ENCODE measurements at regions not wholly inside any gene's neighbourhood (a gene's known extent, or its start where the extent isn't known, plus 50 kb on each side); places are given as distances from the start of the nearest gene placed in this dataset.

GRCh38 chr12:41935911-41936310, 208.8 kb downstream of the GXYLT1 start:
- Mint-ChIP-seq H3K4me3 (no peak overlapping the region), H3K4me1 (ENCODE audit: low read depth) (peaks cover 5% of the 10 kb centered on the region), H3K27ac (no peak overlapping the region), H3K9me3 (no peaks in the 10 kb centered on the region), H3K36me3 (ENCODE audit: low read depth) (no peaks in the 10 kb centered on the region), H3K27me3 (ENCODE audit: low read depth) (peaks cover 28% of the 10 kb centered on the region)

- H3K27me3 Mint-ChIP-seq (ENCODE audit: low read depth), result peaks cover 34% of the 10 kb centered on the region
- no peaks in the 10 kb centered on the region for H3K36me3 Mint-ChIP-seq (ENCODE audit: low read depth)
- peaks cover 5% of the 10 kb centered on the region for H3K4me1 Mint-ChIP-seq (ENCODE audit: low read depth)
- H3K27ac Mint-ChIP-seq, result no peak overlapping the region
- H3K4me3 Mint-ChIP-seq, result peak overlapping the region; percentile 72
- H3K9me3 Mint-ChIP-seq, result no peaks in the 10 kb centered on the region
Observed at GRCh38 chr12:41932470-41932991, 212.1 kb downstream of the GXYLT1 start.

- Mint-ChIP-seq H3K27me3 (ENCODE audit: low read depth) (peaks cover 43% of the 10 kb centered on the region), H3K36me3 (ENCODE audit: low read depth) (no peaks in the 10 kb centered on the region), H3K4me1 (ENCODE audit: low read depth) (peaks cover 5% of the 10 kb centered on the region), H3K4me3 (no peak overlapping the region), H3K9me3 (no peaks in the 10 kb centered on the region), H3K27ac (no peak overlapping the region)
Observed at GRCh38 chr12:41930866-41931437, 213.7 kb downstream of the GXYLT1 start.

- no peaks in the 10 kb centered on the region for H3K4me1 Mint-ChIP-seq (ENCODE audit: low read depth)
- no peak overlapping the region for H3K27ac Mint-ChIP-seq
- peaks cover 18% of the 10 kb centered on the region for H3K27me3 Mint-ChIP-seq (ENCODE audit: low read depth)
- no peaks in the 10 kb centered on the region for H3K9me3 Mint-ChIP-seq
- H3K36me3 Mint-ChIP-seq (ENCODE audit: low read depth), result no peaks in the 10 kb centered on the region
- H3K4me3 Mint-ChIP-seq, result no peak overlapping the region
Observed at GRCh38 chr12:41924111-41924510, 220.6 kb downstream of the GXYLT1 start.

GRCh38 chr12:41923351-41923750, 221.3 kb downstream of the GXYLT1 start:
- Mint-ChIP-seq H3K9me3 (no peaks in the 10 kb centered on the region), H3K27ac (no peak overlapping the region)

GRCh38 chr12:41920355-41920754, 224.3 kb downstream of the GXYLT1 start:
- Mint-ChIP-seq H3K9me3 (no peaks in the 10 kb centered on the region), H3K4me3 (no peak overlapping the region), H3K36me3 (ENCODE audit: low read depth) (no peaks in the 10 kb centered on the region), H3K27me3 (ENCODE audit: low read depth) (peaks cover 13% of the 10 kb centered on the region), H3K4me1 (ENCODE audit: low read depth) (no peaks in the 10 kb centered on the region), H3K27ac (no peak overlapping the region)

More at GRCh38 chr12:41923351-41923750, 221.3 kb downstream of the GXYLT1 start:
- Mint-ChIP-seq H3K4me1 (ENCODE audit: low read depth) (no peaks in the 10 kb centered on the region), H3K36me3 (ENCODE audit: low read depth) (no peaks in the 10 kb centered on the region), H3K27me3 (ENCODE audit: low read depth) (peaks cover 20% of the 10 kb centered on the region), H3K4me3 (no peak overlapping the region)

GRCh38 chr12:41919526-41920261, 225.0 kb downstream of the GXYLT1 start:
- Mint-ChIP-seq H3K27ac (no peak overlapping the region), H3K9me3 (no peaks in the 10 kb centered on the region), H3K36me3 (ENCODE audit: low read depth) (no peaks in the 10 kb centered on the region), H3K4me3 (no peak overlapping the region), H3K4me1 (ENCODE audit: low read depth) (no peaks in the 10 kb centered on the region), H3K27me3 (ENCODE audit: low read depth) (peaks cover 13% of the 10 kb centered on the region)

GRCh38 chr12:41919048-41919447, 225.6 kb downstream of the GXYLT1 start:
- Mint-ChIP-seq H3K4me3 (no peak overlapping the region), H3K36me3 (ENCODE audit: low read depth) (no peaks in the 10 kb centered on the region), H3K9me3 (no peaks in the 10 kb centered on the region), H3K27me3 (ENCODE audit: low read depth) (peaks cover 13% of the 10 kb centered on the region), H3K4me1 (ENCODE audit: low read depth) (no peaks in the 10 kb centered on the region), H3K27ac (no peak overlapping the region)

GRCh38 chr12:41917938-41918341, 226.7 kb downstream of the GXYLT1 start:
- no peaks in the 10 kb centered on the region for H3K9me3 Mint-ChIP-seq

GRCh38 chr12:41917181-41917580, 227.5 kb downstream of the GXYLT1 start:
- Mint-ChIP-seq H3K36me3 (ENCODE audit: low read depth) (no peaks in the 10 kb centered on the region), H3K27ac (no peak overlapping the region), H3K4me3 (no peak overlapping the region), H3K4me1 (ENCODE audit: low read depth) (no peaks in the 10 kb centered on the region), H3K9me3 (no peaks in the 10 kb centered on the region), H3K27me3 (ENCODE audit: low read depth) (peaks cover 13% of the 10 kb centered on the region)

More at GRCh38 chr12:41917938-41918341, 226.7 kb downstream of the GXYLT1 start:
- no peak overlapping the region for H3K4me3 Mint-ChIP-seq
- no peaks in the 10 kb centered on the region for H3K36me3 Mint-ChIP-seq (ENCODE audit: low read depth)
- peaks cover 13% of the 10 kb centered on the region for H3K27me3 Mint-ChIP-seq (ENCODE audit: low read depth)
- no peaks in the 10 kb centered on the region for H3K4me1 Mint-ChIP-seq (ENCODE audit: low read depth)
- no peak overlapping the region for H3K27ac Mint-ChIP-seq

GRCh38 chr12:41910578-41911320, 233.9 kb downstream of the GXYLT1 start:
- Mint-ChIP-seq H3K27ac (no peak overlapping the region), H3K27me3 (ENCODE audit: low read depth) (no peaks in the 10 kb centered on the region), H3K4me3 (no peak overlapping the region), H3K4me1 (ENCODE audit: low read depth) (no peaks in the 10 kb centered on the region), H3K9me3 (no peaks in the 10 kb centered on the region), H3K36me3 (ENCODE audit: low read depth) (no peaks in the 10 kb centered on the region)

GRCh38 chr12:41908206-41908605, 236.5 kb downstream of the GXYLT1 start:
- no peaks in the 10 kb centered on the region for H3K9me3 Mint-ChIP-seq
- no peaks in the 10 kb centered on the region for H3K36me3 Mint-ChIP-seq (ENCODE audit: low read depth)
- H3K27me3 Mint-ChIP-seq (ENCODE audit: low read depth), result no peaks in the 10 kb centered on the region
- H3K4me3 Mint-ChIP-seq, result no peak overlapping the region
- no peak overlapping the region for H3K27ac Mint-ChIP-seq
- H3K4me1 Mint-ChIP-seq (ENCODE audit: low read depth), result no peaks in the 10 kb centered on the region

- H3K4me1 Mint-ChIP-seq (ENCODE audit: low read depth), result no peaks in the 10 kb centered on the region
- H3K4me3 Mint-ChIP-seq, result no peak overlapping the region
- H3K9me3 Mint-ChIP-seq, result no peaks in the 10 kb centered on the region
- no peaks in the 10 kb centered on the region for H3K27me3 Mint-ChIP-seq (ENCODE audit: low read depth)
- no peaks in the 10 kb centered on the region for H3K36me3 Mint-ChIP-seq (ENCODE audit: low read depth)
- no peak overlapping the region for H3K27ac Mint-ChIP-seq
Observed at GRCh38 chr12:41907550-41907949, 237.1 kb downstream of the GXYLT1 start.

- no peaks in the 10 kb centered on the region for H3K27me3 Mint-ChIP-seq (ENCODE audit: low read depth)
Observed at GRCh38 chr12:41907021-41907420, 237.7 kb downstream of the GXYLT1 start.

More at GRCh38 chr12:41907021-41907420, 237.7 kb downstream of the GXYLT1 start:
- no peak overlapping the region for H3K27ac Mint-ChIP-seq
- H3K4me1 Mint-ChIP-seq (ENCODE audit: low read depth), result no peaks in the 10 kb centered on the region
- H3K36me3 Mint-ChIP-seq (ENCODE audit: low read depth), result no peaks in the 10 kb centered on the region
- H3K4me3 Mint-ChIP-seq, result no peak overlapping the region
- H3K9me3 Mint-ChIP-seq, result no peaks in the 10 kb centered on the region

Measured in T-helper 1 cell treated with Interleukin-12 subunit alpha and Interleukin-12 subunit beta and Interleukin-4 antibody, amounts not matched to agents 30 μg/mL and 1 μg/mL, for 36 hours (primary cell).